ENCODE measurements at regions not wholly inside any gene's neighbourhood (a gene's known extent, or its start where the extent isn't known, plus 50 kb on each side); places are given as distances from the start of the nearest gene placed in this dataset.
"Not testable (repeated sequence)": the region's sequence is repeated elsewhere in the genome, so short reads cannot be mapped to it uniquely, and the experiment has no call there.

- no peak for DNase-seq (ENCODE audit: low read depth)
Measured at GRCh38 chr12:23238190-23238589, 613.2 kb downstream of the ETNK1 start.

- no peak for DNase-seq (ENCODE audit: low read depth)
Measured at GRCh38 chr12:23238957-23239356, 614.0 kb downstream of the ETNK1 start.

GRCh38 chr12:23245186-23245585 is 620.2 kb downstream of the ETNK1 start:
- no peak for DNase-seq (ENCODE audit: low read depth)

- no peak for DNase-seq (ENCODE audit: low read depth)
Measured at GRCh38 chr12:23253191-23253590, 628.2 kb downstream of the ETNK1 start.

- not testable (repeated sequence) for DNase-seq (ENCODE audit: low read depth)
Measured at GRCh38 chr12:23253910-23254309, 628.9 kb downstream of the ETNK1 start.

GRCh38 chr12:23259558-23259957 is 634.6 kb downstream of the ETNK1 start:
- DNase-seq (ENCODE audit: low read depth), result no peak

GRCh38 chr12:23262670-23263069 is 637.7 kb downstream of the ETNK1 start:
- DNase-seq (ENCODE audit: low read depth), result no peak

- no peak for DNase-seq (ENCODE audit: low read depth)
Measured at GRCh38 chr12:23277831-23278230, 652.9 kb downstream of the ETNK1 start.

GRCh38 chr12:23281295-23281694 is 656.3 kb downstream of the ETNK1 start:
- DNase-seq (ENCODE audit: low read depth), result no peak

- no peak for DNase-seq (ENCODE audit: low read depth)
Measured at GRCh38 chr12:23282701-23283100, 657.7 kb downstream of the ETNK1 start.

- not testable (repeated sequence) for DNase-seq (ENCODE audit: low read depth)
Measured at GRCh38 chr12:23285764-23286530, 661.0 kb downstream of the ETNK1 start.

GRCh38 chr12:23290627-23291330 is 658.7 kb downstream of the SOX5 start:
- DNase-seq (ENCODE audit: low read depth), result no peak

GRCh38 chr12:23303220-23303619 is 646.2 kb downstream of the SOX5 start:
- no peak for DNase-seq (ENCODE audit: low read depth)

- no peak for DNase-seq (ENCODE audit: low read depth)
Measured at GRCh38 chr12:23303821-23304220, 645.6 kb downstream of the SOX5 start.

- DNase-seq (ENCODE audit: low read depth), result no peak
Measured at GRCh38 chr12:23333938-23334337, 615.5 kb downstream of the SOX5 start.

- DNase-seq (ENCODE audit: low read depth), result no peak
Measured at GRCh38 chr12:23335593-23335992, 613.9 kb downstream of the SOX5 start.

- DNase-seq (ENCODE audit: low read depth), result no peak
Measured at GRCh38 chr12:23337213-23337612, 612.3 kb downstream of the SOX5 start.

GRCh38 chr12:23340351-23340750 is 609.1 kb downstream of the SOX5 start:
- no peak for DNase-seq (ENCODE audit: low read depth)

GRCh38 chr12:23342407-23342806 is 607.1 kb downstream of the SOX5 start:
- DNase-seq (ENCODE audit: low read depth), result no peak

GRCh38 chr12:23349564-23349963 is 599.9 kb downstream of the SOX5 start:
- DNase-seq (ENCODE audit: low read depth), result no peak

GRCh38 chr12:23350808-23351207 is 598.7 kb downstream of the SOX5 start:
- DNase-seq (ENCODE audit: low read depth), result no peak

GRCh38 chr12:23352670-23353069 is 596.8 kb downstream of the SOX5 start:
- no peak for DNase-seq (ENCODE audit: low read depth)

- no peak for DNase-seq (ENCODE audit: low read depth)
Measured at GRCh38 chr12:23354800-23355199, 594.7 kb downstream of the SOX5 start.

All from LHCN-M2 (cell line).